OCI-LY3 (cell line): ENCODE measurements at regions not wholly inside any gene's neighbourhood (a gene's known extent, or its start where the extent isn't known, plus 50 kb on each side); places are given as distances from the start of the nearest gene placed in this dataset.

Experiments
- H2AFZ ChIP-seq: fragments of 200-600, 300-600 bp; shearing (Covaris generic); 2 replicates; pipeline ENCODE4 v1.6.0; 2014; ENCODE audit warnings: antibody characterized with exemption, low read depth, low read length
- H3K27ac ChIP-seq: fragments of 200-600, 300-600 bp; sonication (generic); 2 replicates; pipeline ENCODE4 v1.5.1; 2014; ENCODE audit warnings: mild to moderate bottlenecking, low read length, moderate library complexity, mixed read lengths
- H3K27me3 ChIP-seq: fragments of 200-600, 300-600 bp; sonication (generic); 2 replicates; pipeline ENCODE4 v1.6.1; 2014; ENCODE audit warnings: low read depth, low read length, mixed read lengths
- H3K36me3 ChIP-seq: fragments of 200-600, 300-600 bp; sonication (generic); replicated peaks from 2 replicates; pipeline ENCODE3; 2014; ENCODE audit warnings: low read depth, low read length, mixed read lengths
- H3K4me1 ChIP-seq: fragments of 300-600, 200-600 bp; sonication (generic); 2 replicates; pipeline ENCODE4 v1.6.1; 2014; ENCODE audit warnings: low read length, mixed read lengths
- H3K4me2 ChIP-seq: fragments of 200-600, 300-600 bp; sonication (generic); 2 replicates; pipeline ENCODE4 v1.6.1; 2014; ENCODE audit warnings: low read length, mixed read lengths
- H3K4me3 ChIP-seq: fragments of 300-600, 200-600 bp; sonication (generic); 2 replicates; pipeline ENCODE4 v1.5.1; 2014; ENCODE audit warnings: antibody characterized with exemption, mild to moderate bottlenecking, low read length, moderate library complexity
- H3K79me2 ChIP-seq: fragments of 300-600, 200-600 bp; shearing (Covaris generic); 2 replicates; pipeline ENCODE4 v1.6.1; 2014; ENCODE audit warnings: mild to moderate bottlenecking, low read length, mixed read lengths
- H3K9ac ChIP-seq: fragments of 300-600, 200-600 bp; shearing (Covaris generic); 2 replicates; pipeline ENCODE4 v1.6.0; 2014; ENCODE audit warnings: mild to moderate bottlenecking, low read length, moderate library complexity
- H3K9me3 ChIP-seq: fragments of 200-600, 300-600 bp; shearing (Covaris generic); 2 replicates; pipeline ENCODE4 v1.6.1; 2014; ENCODE audit warnings: low read length, mixed read lengths; ENCODE audit not compliant: insufficient read depth
- H4K20me1 ChIP-seq: fragments of 200-600, 300-600 bp; sonication (generic); 2 replicates; pipeline ENCODE4 v1.6.1; 2016; ENCODE audit warnings: low read length, mixed read lengths; ENCODE audit not compliant: insufficient read depth
- EZH2phosphoT487 ChIP-seq: fragments of 200-600 bp; shearing (Covaris generic); IDR thresholded peaks from 2 replicates; pipeline ENCODE4 v1.6.1; 2018; ENCODE audit warnings: antibody characterized with exemption, mixed run types, low read depth
- TF ChIP-seq, protein P1 (sequence below): fragments of 200-600, 300-600 bp; sonication (generic); IDR thresholded peaks from 2 replicates; pipeline ENCODE4 v1.5.1; 2014; ENCODE audit warnings: antibody characterized with exemption, low read length, low read depth

DNA sequence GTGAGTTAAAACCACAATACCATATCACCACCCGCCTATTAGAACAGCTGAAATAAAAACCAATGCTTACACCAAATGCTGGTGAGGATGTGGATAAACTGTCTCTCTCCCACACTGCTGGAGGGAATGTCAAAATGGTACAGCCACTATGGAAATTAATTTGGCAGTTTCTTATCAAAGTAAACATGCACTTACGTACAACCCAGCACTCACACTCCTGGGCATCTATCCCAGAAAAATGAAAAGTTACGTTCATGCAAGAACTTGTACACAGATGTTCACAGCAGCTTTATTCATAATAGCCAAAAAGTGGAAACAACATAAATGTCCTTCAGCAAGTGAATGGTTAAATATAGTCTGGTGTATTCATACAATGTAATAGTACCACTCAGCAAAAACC, 173.2 kb upstream of the MYOCD start:
- no peak overlapping the region for H3K4me2 ChIP-seq
- no peaks in the 10 kb centered on the region for H3K9me3 ChIP-seq
- H3K79me2 ChIP-seq: no peaks in the 10 kb centered on the region
- no peaks in the 10 kb centered on the region for H3K27me3 ChIP-seq
- H3K4me3 ChIP-seq: no peak overlapping the region
- no peak for TF ChIP-seq EZH2phosphoT487
- TF ChIP-seq, protein P1, sequence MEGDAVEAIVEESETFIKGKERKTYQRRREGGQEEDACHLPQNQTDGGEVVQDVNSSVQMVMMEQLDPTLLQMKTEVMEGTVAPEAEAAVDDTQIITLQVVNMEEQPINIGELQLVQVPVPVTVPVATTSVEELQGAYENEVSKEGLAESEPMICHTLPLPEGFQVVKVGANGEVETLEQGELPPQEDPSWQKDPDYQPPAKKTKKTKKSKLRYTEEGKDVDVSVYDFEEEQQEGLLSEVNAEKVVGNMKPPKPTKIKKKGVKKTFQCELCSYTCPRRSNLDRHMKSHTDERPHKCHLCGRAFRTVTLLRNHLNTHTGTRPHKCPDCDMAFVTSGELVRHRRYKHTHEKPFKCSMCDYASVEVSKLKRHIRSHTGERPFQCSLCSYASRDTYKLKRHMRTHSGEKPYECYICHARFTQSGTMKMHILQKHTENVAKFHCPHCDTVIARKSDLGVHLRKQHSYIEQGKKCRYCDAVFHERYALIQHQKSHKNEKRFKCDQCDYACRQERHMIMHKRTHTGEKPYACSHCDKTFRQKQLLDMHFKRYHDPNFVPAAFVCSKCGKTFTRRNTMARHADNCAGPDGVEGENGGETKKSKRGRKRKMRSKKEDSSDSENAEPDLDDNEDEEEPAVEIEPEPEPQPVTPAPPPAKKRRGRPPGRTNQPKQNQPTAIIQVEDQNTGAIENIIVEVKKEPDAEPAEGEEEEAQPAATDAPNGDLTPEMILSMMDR: no peak
- H2AFZ ChIP-seq: no peak overlapping the region
- H4K20me1 ChIP-seq: no peaks in the 10 kb centered on the region
- peaks cover 16% of the 10 kb centered on the region for H3K4me1 ChIP-seq
- no peak overlapping the region for H3K27ac ChIP-seq
- H3K36me3 ChIP-seq: no peaks in the 10 kb centered on the region
- H3K9ac ChIP-seq: no peak overlapping the region

- no peak overlapping the region for H3K27ac ChIP-seq
- no peaks in the 10 kb centered on the region for H3K9me3 ChIP-seq
- H4K20me1 ChIP-seq: no peaks in the 10 kb centered on the region
- no peaks in the 10 kb centered on the region for H3K4me1 ChIP-seq
- no peak overlapping the region for H2AFZ ChIP-seq
- TF ChIP-seq, protein P1: no peak
- no peak for TF ChIP-seq EZH2phosphoT487
- H3K9ac ChIP-seq: no peak overlapping the region
- no peaks in the 10 kb centered on the region for H3K27me3 ChIP-seq
- H3K4me2 ChIP-seq: no peak overlapping the region
- no peak overlapping the region for H3K4me3 ChIP-seq
- no peaks in the 10 kb centered on the region for H3K36me3 ChIP-seq
- no peaks in the 10 kb centered on the region for H3K79me2 ChIP-seq
These were observed 159.8 kb upstream of the MYOCD start for GRCh38 chr17:12505866-12506265.

- H3K27me3 ChIP-seq: no peaks in the 10 kb centered on the region
- no peak overlapping the region for H3K4me3 ChIP-seq
- H2AFZ ChIP-seq: no peak overlapping the region
- TF ChIP-seq, protein P1: no peak
- TF ChIP-seq EZH2phosphoT487: no peak
- no peak overlapping the region for H3K9ac ChIP-seq
- no peaks in the 10 kb centered on the region for H3K4me1 ChIP-seq
- H3K36me3 ChIP-seq: no peaks in the 10 kb centered on the region
- H3K9me3 ChIP-seq: no peaks in the 10 kb centered on the region
- no peak overlapping the region for H3K4me2 ChIP-seq
- no peaks in the 10 kb centered on the region for H4K20me1 ChIP-seq
- no peaks in the 10 kb centered on the region for H3K79me2 ChIP-seq
- no peak overlapping the region for H3K27ac ChIP-seq
These were observed 158.6 kb upstream of the MYOCD start for GRCh38 chr17:12507026-12507595.

DNA sequence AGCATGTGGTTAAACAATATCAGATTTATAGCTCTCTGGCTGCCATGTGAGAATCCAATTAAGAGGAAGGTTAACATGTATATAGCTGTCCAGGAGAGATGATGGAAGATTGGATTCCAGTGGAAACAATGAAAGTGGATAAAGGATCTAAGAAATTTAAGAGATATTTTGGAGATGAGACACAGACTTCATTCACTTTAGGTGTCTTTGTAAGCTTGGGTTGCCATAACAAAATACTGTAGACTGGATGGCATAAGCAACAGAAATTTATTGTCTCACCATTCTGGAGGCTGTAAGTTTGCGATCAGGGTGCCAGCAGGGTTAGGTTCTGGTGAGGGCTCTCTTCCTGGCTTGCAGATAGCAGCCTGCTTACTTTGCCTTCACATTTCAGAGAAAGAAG, 155.9 kb upstream of the MYOCD start:
- Histone ChIP-seq H4K20me1 (no peaks in the 10 kb centered on the region), H3K9me3 (no peaks in the 10 kb centered on the region), H3K4me3 (no peak overlapping the region), H3K36me3 (no peaks in the 10 kb centered on the region), H3K9ac (no peak overlapping the region), H2AFZ (no peak overlapping the region), H3K79me2 (no peaks in the 10 kb centered on the region), H3K27me3 (no peaks in the 10 kb centered on the region), H3K4me1 (no peaks in the 10 kb centered on the region), H3K4me2 (no peak overlapping the region), H3K27ac (no peak overlapping the region)
- no peak for TF ChIP-seq EZH2phosphoT487
- TF ChIP-seq, protein P1: no peak
